Panc1 (cell line): ENCODE measurements at regions not wholly inside any gene's neighbourhood (a gene's known extent, or its start where the extent isn't known, plus 50 kb on each side); places are given as distances from the start of the nearest gene placed in this dataset.

Experiments used
- POLR2AphosphoS5 ChIP-seq: IDR thresholded peaks from 2 replicates; pipeline ENCODE4 v1.6.1; 2012; ENCODE audit warnings: mild to moderate bottlenecking, low read depth, low read length, moderate library complexity
- SIN3A ChIP-seq: IDR thresholded peaks from 2 replicates; pipeline ENCODE4 v1.6.1; 2012; ENCODE audit warnings: low read depth, mild to moderate bottlenecking, low read length, moderate library complexity, borderline replicate concordance; ENCODE audit not compliant: insufficient read depth
- TCF7L2 ChIP-seq: IDR thresholded peaks from 2 replicates; pipeline ENCODE4 v1.6.1; 2011; ENCODE audit warnings: mild to moderate bottlenecking, low read depth, low read length, inconsistent platforms
- TF ChIP-seq, protein P1 (sequence below): fragments of 450-650 bp; IDR thresholded peaks from 2 replicates; pipeline ENCODE4 v1.5.1; 2017; ENCODE audit warnings: mild to moderate bottlenecking

GRCh38 chr15:72995849-72996248 is 56.4 kb upstream of the NEO1 start:
- TF ChIP-seq, protein P1, sequence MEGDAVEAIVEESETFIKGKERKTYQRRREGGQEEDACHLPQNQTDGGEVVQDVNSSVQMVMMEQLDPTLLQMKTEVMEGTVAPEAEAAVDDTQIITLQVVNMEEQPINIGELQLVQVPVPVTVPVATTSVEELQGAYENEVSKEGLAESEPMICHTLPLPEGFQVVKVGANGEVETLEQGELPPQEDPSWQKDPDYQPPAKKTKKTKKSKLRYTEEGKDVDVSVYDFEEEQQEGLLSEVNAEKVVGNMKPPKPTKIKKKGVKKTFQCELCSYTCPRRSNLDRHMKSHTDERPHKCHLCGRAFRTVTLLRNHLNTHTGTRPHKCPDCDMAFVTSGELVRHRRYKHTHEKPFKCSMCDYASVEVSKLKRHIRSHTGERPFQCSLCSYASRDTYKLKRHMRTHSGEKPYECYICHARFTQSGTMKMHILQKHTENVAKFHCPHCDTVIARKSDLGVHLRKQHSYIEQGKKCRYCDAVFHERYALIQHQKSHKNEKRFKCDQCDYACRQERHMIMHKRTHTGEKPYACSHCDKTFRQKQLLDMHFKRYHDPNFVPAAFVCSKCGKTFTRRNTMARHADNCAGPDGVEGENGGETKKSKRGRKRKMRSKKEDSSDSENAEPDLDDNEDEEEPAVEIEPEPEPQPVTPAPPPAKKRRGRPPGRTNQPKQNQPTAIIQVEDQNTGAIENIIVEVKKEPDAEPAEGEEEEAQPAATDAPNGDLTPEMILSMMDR, result no peak
- TF ChIP-seq TCF7L2 (no peak), POLR2AphosphoS5 (no peak), SIN3A (no peak)
